ENCODE measurements at regions not wholly inside any gene's neighbourhood (a gene's known extent, or its start where the extent isn't known, plus 50 kb on each side); places are given as distances from the start of the nearest gene placed in this dataset.

GRCh38 chr20:41669708-41670263 is 51.6 kb upstream of the CHD6 start:
- DNase-seq (ENCODE audit: low read depth) = no peak

GRCh38 chr20:41668057-41668749 is 50.0 kb upstream of the CHD6 start:
- no peak for DNase-seq (ENCODE audit: low read depth)

All from amniotic epithelial cell (primary cell).